GM23338 (cell line): ENCODE measurements at regions not wholly inside any gene's neighbourhood (a gene's known extent, or its start where the extent isn't known, plus 50 kb on each side); places are given as distances from the start of the nearest gene placed in this dataset.

Experiments used
- ATAC-seq: fragments of 200-7000 bp; cut with Tn5 transposase; 3 replicates; pipeline ENCODE4 v1.9.1; 2020
- DNase-seq: peaks from one replicate; pipeline ENCODE4 v3.0.0-alpha.2; 2015; ENCODE audit warnings: low spot score
- H2AFZ ChIP-seq: fragments of 200-600 bp; sonication (generic); 2 replicates; pipeline ENCODE4 v1.8.0; 2016; ENCODE audit warnings: antibody characterized with exemption, mild to moderate bottlenecking, moderate library complexity
- H3F3A ChIP-seq: fragments of 200-600 bp; sonication (generic); replicated peaks from 2 replicates; pipeline ENCODE4 v1.8.0; 2017; ENCODE audit warnings: antibody characterized with exemption, mixed run types, low read depth
- H3K27ac ChIP-seq: fragments of 200-600 bp; sonication (generic); 2 replicates; pipeline ENCODE4 v1.6.1; 2016; ENCODE audit warnings: low read depth
- H3K27me3 ChIP-seq: fragments of 200-600 bp; sonication (generic); 2 replicates; pipeline ENCODE4 v1.8.0; 2016; ENCODE audit warnings: mild to moderate bottlenecking, mixed run types, moderate library complexity; ENCODE audit not compliant: insufficient read depth
- H3K36me3 ChIP-seq: fragments of 200-600 bp; sonication (generic); 2 replicates; pipeline ENCODE4 v1.8.0; 2016; ENCODE audit warnings: mild to moderate bottlenecking; ENCODE audit not compliant: insufficient read depth
- H3K4me1 ChIP-seq: fragments of 200-600 bp; sonication (generic); 2 replicates; pipeline ENCODE4 v1.8.0; 2016; ENCODE audit warnings: mild to moderate bottlenecking, moderate library complexity; ENCODE audit not compliant: insufficient read depth
- H3K4me2 ChIP-seq: fragments of 200-600 bp; sonication (generic); 2 replicates; pipeline ENCODE4 v1.7.1; 2017; ENCODE audit warnings: mixed run types
- H3K4me3 ChIP-seq: fragments of 200-600 bp; sonication (generic); 2 replicates; pipeline ENCODE4 v1.6.1; 2016; ENCODE audit warnings: mixed run types
- H3K79me2 ChIP-seq: fragments of 200-600 bp; sonication (generic); replicated peaks from 2 replicates; pipeline ENCODE4 v1.8.0; 2017; ENCODE audit warnings: mild to moderate bottlenecking; ENCODE audit not compliant: insufficient read depth
- H3K9me2 ChIP-seq: fragments of 200-600 bp; sonication (generic); 2 replicates; pipeline ENCODE4 v1.8.0; 2017; ENCODE audit not compliant: insufficient read depth
- H4K20me1 ChIP-seq: fragments of 200-600 bp; sonication (generic); replicated peaks from 2 replicates; pipeline ENCODE4 v1.8.0; 2017; ENCODE audit warnings: mild to moderate bottlenecking; ENCODE audit not compliant: insufficient read depth
- H3K27ac Mint-ChIP-seq: 2 replicates; pipeline ENCODE4 v1.8.0; 2020; ENCODE audit warnings: inconsistent platforms, mild to moderate bottlenecking, moderate library complexity, mixed read lengths
- H3K27me3 Mint-ChIP-seq: 3 replicates; pipeline ENCODE4 v1.8.0; 2022; ENCODE audit warnings: low read depth, mild to moderate bottlenecking, moderate library complexity, mixed read lengths, inconsistent platforms; ENCODE audit not compliant: insufficient read depth, poor library complexity
- H3K36me3 Mint-ChIP-seq: 3 replicates; pipeline ENCODE4 v1.8.0; 2021; ENCODE audit warnings: low read depth, mild to moderate bottlenecking, inconsistent platforms, moderate library complexity, mixed read lengths
- H3K4me1 Mint-ChIP-seq: 3 replicates; pipeline ENCODE4 v1.8.0; 2020; ENCODE audit warnings: mild to moderate bottlenecking, inconsistent platforms, mixed read lengths
- H3K4me3 Mint-ChIP-seq: 3 replicates; pipeline ENCODE4 v1.8.0; 2021; ENCODE audit warnings: moderate library complexity, mild to moderate bottlenecking, inconsistent platforms, mixed read lengths
- H3K9me3 Mint-ChIP-seq: 3 replicates; pipeline ENCODE4 v1.8.0; 2020; ENCODE audit warnings: moderate library complexity, mild to moderate bottlenecking, inconsistent platforms, mixed read lengths
- CREB1 ChIP-seq: fragments of 250-450 bp; sonication (Bioruptor Pico); IDR thresholded peaks from 2 replicates; pipeline ENCODE4 v1.5.0; 2020; ENCODE audit warnings: low read depth, mild to moderate bottlenecking, moderate library complexity
- CTCF ChIP-seq, 2 experiments: fragments of 200-600 bp in 1 of 2; sonication (generic) in 1 of 2; conservative IDR thresholded peaks; 2 replicates each; pipeline versions ENCODE4 v1.5.1 to v1.6.1; 2016 to 2017; ENCODE audit warnings: antibody characterized with exemption in 2 of 2, low read depth in 2 of 2, mild to moderate bottlenecking in 2 of 2, moderate library complexity in 1 of 2
- EZH2 ChIP-seq: fragments of 200-600 bp; sonication (generic); IDR thresholded peaks from one replicate; pipeline ENCODE4 v1.8.0; 2017; ENCODE audit warnings: antibody characterized with exemption, mild to moderate bottlenecking, low read depth; ENCODE audit not compliant: unreplicated experiment
- EZH2phosphoT487 ChIP-seq: fragments of 200-600 bp; sonication (generic); IDR thresholded peaks from one replicate; pipeline ENCODE4 v1.8.1; 2018; ENCODE audit warnings: antibody characterized with exemption; ENCODE audit not compliant: unreplicated experiment
- JUNB ChIP-seq: IDR thresholded peaks from one replicate; pipeline ENCODE4 v1.6.1; 2016; ENCODE audit warnings: antibody characterized with exemption; ENCODE audit not compliant: unreplicated experiment
- NANOG ChIP-seq: IDR thresholded peaks from 2 replicates; pipeline ENCODE4 v1.6.1; 2016; ENCODE audit warnings: antibody characterized with exemption, borderline replicate concordance
- POLR2AphosphoS5 ChIP-seq: IDR thresholded peaks from 2 replicates; pipeline ENCODE4 v1.6.1; 2016; ENCODE audit warnings: antibody characterized with exemption, low read depth
- REST ChIP-seq: IDR thresholded peaks from one replicate; pipeline ENCODE4 v1.6.1; 2018; ENCODE audit warnings: antibody characterized with exemption; ENCODE audit not compliant: unreplicated experiment
- STAT1 ChIP-seq: IDR thresholded peaks from one replicate; pipeline ENCODE4 v1.6.1; 2016; ENCODE audit warnings: antibody characterized with exemption; ENCODE audit not compliant: unreplicated experiment
- ZNF114 ChIP-seq: fragments of 250-450 bp; sonication (Bioruptor Pico); IDR thresholded peaks from 2 replicates; pipeline ENCODE4 v1.5.0; 2020; ENCODE audit warnings: mild to moderate bottlenecking, moderate library complexity
- ZNF331 ChIP-seq: fragments of 250-450 bp; sonication (Bioruptor Pico); IDR thresholded peaks from 2 replicates; pipeline ENCODE4 v1.5.0; 2020; ENCODE audit warnings: low read depth, mild to moderate bottlenecking, moderate library complexity
- ZNF462 ChIP-seq: fragments of 250-450 bp; sonication (Bioruptor Pico); IDR thresholded peaks from 2 replicates; pipeline ENCODE4 v1.5.0; 2020; ENCODE audit warnings: mild to moderate bottlenecking, moderate library complexity
- TF ChIP-seq, protein P1 (sequence below): IDR thresholded peaks from 2 replicates; pipeline ENCODE4 v1.6.1; 2016; ENCODE audit warnings: antibody characterized with exemption

DNA sequence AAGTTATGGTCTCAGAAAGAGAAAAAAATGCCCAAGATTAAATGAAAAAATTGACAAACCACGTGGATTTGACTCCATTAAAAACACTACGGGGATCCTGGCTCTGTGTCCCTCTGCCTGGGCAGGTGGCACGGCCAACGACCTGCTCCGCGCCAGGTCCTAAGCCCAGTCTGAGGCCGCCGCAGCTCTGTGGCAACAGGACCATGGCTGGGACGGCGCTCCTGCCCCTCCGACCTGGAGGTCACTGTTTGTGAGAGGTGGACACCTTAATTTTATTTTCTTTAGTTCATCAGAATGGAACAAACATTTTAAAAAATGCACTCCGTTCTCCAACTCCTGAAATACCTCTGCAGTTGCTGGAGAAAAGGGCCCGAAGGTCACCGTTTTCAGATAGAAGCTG is 369.4 kb downstream of the CDH9 start:
- Histone ChIP-seq H2AFZ (no peak overlapping the region), H3K4me1 (no peaks in the 10 kb centered on the region), H4K20me1 (no peaks in the 10 kb centered on the region), H3K27me3 (no peaks in the 10 kb centered on the region), H3K36me3 (no peaks in the 10 kb centered on the region), H3K27ac (no peak overlapping the region), H3F3A (no peaks in the 10 kb centered on the region), H3K79me2 (no peaks in the 10 kb centered on the region), H3K9me2 (no peaks in the 10 kb centered on the region), H3K4me2 (no peak overlapping the region), H3K4me3 (no peak overlapping the region)
- Mint-ChIP-seq H3K36me3 (no peaks in the 10 kb centered on the region), H3K4me1 (no peaks in the 10 kb centered on the region), H3K27ac (no peak overlapping the region), H3K4me3 (no peak overlapping the region), H3K27me3 (no peaks in the 10 kb centered on the region), H3K9me3 (no peaks in the 10 kb centered on the region)
- ATAC-seq (no peak; the same call in 2 of the 3 replicates), DNase-seq (no peak)
- TF ChIP-seq JUNB (no peak), ZNF462 (CRISPR knock-in tag) (no peak), REST (no peak), STAT1 (no peak), CREB1 (CRISPR knock-in tag) (no peak), CTCF (conservative IDR thresholded peaks at IDR 0.05; ENCODE audit: low read depth in 2 of 2) (no peak), EZH2phosphoT487 (no peak), ZNF114 (CRISPR knock-in tag) (no peak), ZNF331 (CRISPR knock-in tag) (no peak), POLR2AphosphoS5 (no peak), NANOG (no peak), EZH2 (no peak)
- TF ChIP-seq, protein P1, sequence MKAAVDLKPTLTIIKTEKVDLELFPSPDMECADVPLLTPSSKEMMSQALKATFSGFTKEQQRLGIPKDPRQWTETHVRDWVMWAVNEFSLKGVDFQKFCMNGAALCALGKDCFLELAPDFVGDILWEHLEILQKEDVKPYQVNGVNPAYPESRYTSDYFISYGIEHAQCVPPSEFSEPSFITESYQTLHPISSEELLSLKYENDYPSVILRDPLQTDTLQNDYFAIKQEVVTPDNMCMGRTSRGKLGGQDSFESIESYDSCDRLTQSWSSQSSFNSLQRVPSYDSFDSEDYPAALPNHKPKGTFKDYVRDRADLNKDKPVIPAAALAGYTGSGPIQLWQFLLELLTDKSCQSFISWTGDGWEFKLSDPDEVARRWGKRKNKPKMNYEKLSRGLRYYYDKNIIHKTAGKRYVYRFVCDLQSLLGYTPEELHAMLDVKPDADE: no peak
